Right ventricle myocardium superior (tissue), 1 donor: ENCODE measurements at regions not wholly inside any gene's neighbourhood (a gene's known extent, or its start where the extent isn't known, plus 50 kb on each side); places are given as distances from the start of the nearest gene placed in this dataset.
"Not testable (repeated sequence)": the region's sequence is repeated elsewhere in the genome, so short reads cannot be mapped to it uniquely, and the experiment has no call there.

Experiments
- ATAC-seq: fragments of 200-7000 bp; cut with Tn5 transposase; one replicate; pipeline ENCODE4 v1.9.1; 2020; ENCODE audit warnings: mild to moderate bottlenecking; ENCODE audit not compliant: poor library complexity
- DNase-seq: peaks from one replicate; pipeline ENCODE4 v3.0.0-alpha.2; 2020
- intact Hi-C: fragments of 100-400 bp; cut with DNase I; formaldehyde crosslinking; loops from one replicate; pipeline ENCODE4 v1.11.2; 2022
- donor health status: DM: no; HTN: yes; CAD: no; lungs with severe emphysema.

DNA sequence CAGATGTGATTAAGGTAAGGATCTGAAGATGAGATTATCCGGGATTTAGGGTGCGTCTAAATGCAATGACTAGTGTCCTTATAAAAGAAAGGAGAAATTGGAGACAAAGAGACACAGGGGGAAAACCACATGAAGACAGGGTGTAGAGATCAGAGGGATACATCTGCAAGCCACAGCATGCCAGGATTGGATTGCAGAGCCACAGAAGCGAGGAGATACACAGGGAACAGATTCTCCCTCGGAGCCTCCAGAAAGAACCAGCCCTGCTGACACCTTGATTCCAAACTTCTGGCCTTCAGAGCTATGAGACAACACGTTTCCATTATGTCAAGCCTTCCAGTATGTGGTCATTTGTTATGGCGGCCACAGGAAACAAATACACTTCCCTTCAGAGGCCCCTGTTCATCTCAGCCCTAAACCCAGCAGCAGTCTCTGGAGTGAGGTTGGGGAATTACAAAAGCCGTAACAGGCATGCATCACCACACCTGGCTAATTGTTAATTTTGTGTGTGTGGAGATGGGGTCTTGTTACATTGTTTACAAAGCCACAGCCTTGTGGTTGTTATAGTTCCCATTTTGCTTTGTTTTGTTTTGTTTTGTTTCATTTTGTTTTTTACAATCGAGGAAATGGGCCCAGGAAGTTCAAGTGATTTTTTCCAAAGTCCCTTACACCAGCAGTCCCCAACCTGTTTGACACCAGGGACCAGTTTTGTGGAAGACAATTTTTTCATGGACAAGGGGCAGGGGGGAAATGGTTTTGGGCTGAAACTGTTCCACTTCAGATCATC lies 51.6 kb upstream of the LYRM9 start:
- DNase-seq (no peak), ATAC-seq (no peak)
- intact Hi-C loops = no loop called here

DNA sequence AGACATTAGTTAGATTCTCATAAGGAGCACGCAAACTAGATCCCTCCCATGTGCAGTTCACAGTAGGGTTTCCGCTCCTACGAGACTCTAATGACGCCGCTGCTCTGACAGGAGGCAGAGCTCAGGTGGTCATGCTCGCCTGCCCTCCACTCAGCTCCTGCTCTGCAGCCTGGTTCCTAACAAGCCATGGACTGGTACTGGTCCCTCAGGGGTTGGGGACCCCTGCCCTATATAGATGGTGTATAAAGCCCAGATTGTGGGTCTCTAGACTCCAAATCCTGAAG lies 52.1 kb upstream of the LYRM9 start:
- no peak for DNase-seq
- ATAC-seq = no peak
- intact Hi-C loops = no loop called here

DNA sequence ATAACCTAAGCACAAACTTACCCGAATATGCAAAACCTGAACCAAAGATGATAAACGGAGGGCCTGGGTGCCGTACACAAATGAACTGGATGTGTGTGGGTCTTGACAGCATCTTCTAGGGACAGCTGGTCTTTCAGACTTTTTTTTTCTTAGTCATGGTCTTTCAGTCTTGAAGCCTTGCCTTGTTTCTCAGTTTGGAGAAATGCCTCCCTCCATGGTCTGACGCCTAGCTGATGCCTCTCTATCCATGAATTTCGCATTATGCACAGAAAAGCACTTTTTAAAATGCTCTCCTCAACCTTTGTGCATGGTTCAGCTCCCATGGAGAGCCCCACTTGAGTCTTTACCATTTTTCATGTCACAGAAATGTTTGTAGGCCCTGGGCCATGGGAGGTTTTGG lies 52.8 kb upstream of the LYRM9 start:
- intact Hi-C loops = no loop called here
- DNase-seq (no peak), ATAC-seq (no peak)

DNA sequence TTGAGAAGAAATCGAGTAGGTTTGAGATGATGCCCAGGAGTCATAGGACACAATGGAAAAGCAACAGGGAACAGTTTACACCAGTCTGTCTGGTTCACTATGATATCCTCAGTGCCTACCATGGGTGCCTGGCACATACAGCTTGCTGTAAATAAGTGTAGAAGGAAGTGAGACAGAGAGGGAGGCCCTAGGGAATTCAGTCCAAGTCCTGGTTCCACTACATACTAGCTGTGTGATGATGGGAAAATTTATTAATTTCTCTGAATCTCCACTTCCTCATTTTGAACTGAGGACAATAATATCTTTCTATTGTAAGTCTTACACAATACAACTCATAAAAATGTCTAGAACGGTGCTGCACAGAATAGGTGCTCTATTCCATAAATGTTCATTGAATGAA lies 53.3 kb upstream of the LYRM9 start:
- ATAC-seq = no peak
- DNase-seq = no peak
- intact Hi-C loops = no loop called here

GRCh38 chr17:27947005-27947406 lies 53.8 kb upstream of the LYRM9 start:
- DNase-seq (no peak), ATAC-seq (peak; percentile 39)
- intact Hi-C loops = no loop called here

DNA sequence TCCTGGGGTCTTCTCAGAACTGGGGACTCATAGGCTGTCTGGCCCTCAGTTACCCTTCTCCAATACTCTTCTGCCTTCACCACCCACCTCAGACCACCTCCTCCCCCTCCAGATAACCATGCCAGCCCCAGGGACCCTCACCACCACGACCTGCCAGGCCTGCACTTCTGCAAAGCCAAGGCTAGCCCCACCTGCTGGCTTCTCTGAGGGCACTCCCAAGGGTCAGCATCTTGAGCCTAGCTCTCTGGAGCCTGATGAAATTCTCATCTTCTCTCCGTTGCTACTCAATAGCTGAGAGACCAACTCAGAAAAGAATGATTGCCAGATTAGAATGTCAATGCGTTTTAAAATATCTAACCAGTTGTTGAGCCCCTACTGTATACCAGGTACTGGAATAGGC lies 56.1 kb upstream of the LYRM9 start:
- ATAC-seq (no peak), DNase-seq (no peak)
- intact Hi-C loops = no loop called here

- ATAC-seq, intact Hi-C loops: not testable (repeated sequence)
Measured at GRCh38 chr17:27950225-27950624, 57.1 kb upstream of the LYRM9 start.

GRCh38 chr17:27950995-27951394 lies 57.8 kb upstream of the LYRM9 start:
- DNase-seq (no peak), ATAC-seq (no peak)
- intact Hi-C loops = no loop called here

More at GRCh38 chr17:27950225-27950624, 57.1 kb upstream of the LYRM9 start:
- not testable (repeated sequence) for DNase-seq

GRCh38 chr17:27951872-27952271 lies 58.7 kb upstream of the LYRM9 start:
- intact Hi-C loops = no loop called here
- no peak for ATAC-seq

DNA sequence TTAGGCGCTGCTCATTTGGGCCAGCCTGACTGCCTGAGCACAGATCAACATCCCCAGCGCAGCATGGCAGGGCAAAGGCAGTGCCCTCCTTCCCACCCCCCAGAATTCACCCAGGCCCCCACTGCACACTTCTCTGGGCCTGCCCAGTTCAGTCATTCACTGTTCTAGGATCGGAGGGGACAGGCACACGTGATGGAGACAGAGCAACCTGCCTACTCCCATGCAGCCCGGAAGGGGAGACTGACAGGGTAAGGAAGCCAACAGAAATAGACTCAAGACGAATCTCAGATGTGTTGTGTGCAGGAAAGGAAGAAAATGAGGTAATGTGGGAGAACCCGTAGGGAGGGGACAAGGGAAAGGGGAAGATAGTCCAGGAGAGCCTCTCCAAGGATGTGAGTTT lies 59.2 kb upstream of the LYRM9 start:
- DNase-seq (no peak), ATAC-seq (no peak)
- intact Hi-C loops = no loop called here

More at GRCh38 chr17:27951872-27952271, 58.7 kb upstream of the LYRM9 start:
- DNase-seq = no peak

DNA sequence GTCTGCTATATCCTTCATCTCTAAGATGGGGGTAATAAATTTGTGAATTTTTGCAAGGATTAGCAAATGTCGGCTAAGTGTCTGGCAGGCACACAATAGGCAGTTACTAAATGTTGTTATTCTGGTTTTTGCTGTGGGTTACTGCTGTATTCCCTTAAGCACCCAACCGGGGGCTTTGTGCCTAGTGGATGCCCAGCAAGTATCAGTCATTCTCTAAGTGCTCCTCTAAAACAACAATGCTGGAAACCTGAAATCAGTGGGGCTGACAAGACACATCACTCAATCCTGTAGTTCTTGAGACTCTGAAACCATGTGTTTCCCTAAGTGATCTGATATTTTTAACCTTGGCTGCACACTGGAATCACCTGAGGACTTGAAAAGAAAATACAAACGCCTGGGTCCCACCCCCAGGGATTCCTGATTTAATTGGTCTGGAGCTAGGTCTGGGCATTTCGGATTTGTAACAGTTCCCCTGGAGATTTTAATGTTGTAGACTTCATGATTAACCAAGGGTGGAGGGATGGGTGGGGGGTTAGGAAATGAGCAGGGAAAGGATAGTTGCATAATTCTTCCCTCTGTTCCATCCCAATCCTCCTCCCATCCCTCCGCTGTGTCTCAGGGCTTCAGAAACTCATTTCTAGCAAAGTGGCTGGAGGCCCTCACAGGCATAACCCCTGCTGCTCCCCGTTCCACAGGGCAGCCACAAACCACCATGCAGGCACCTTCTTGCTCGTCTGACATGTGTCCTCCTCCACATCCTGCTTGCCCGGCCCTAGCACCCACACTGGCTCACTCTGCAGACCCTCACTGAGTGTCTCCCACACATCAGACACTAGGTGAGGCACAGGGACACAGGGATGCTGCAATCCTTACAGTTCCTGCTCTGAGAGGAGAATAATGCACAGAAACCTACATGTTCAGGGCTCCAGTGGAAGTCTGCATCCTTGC lies 61.7 kb upstream of the LYRM9 start:
- ATAC-seq = no peak
- DNase-seq = no peak
- intact Hi-C loops = no loop called here

GRCh38 chr17:27956601-27957445 lies 63.7 kb upstream of the LYRM9 start:
- ATAC-seq (peak; percentile 34), DNase-seq (no peak)
- intact Hi-C loops = no loop called here

- intact Hi-C loops, ATAC-seq, DNase-seq: not testable (repeated sequence)
Measured at GRCh38 chr17:27957446-27957793, 64.3 kb upstream of the LYRM9 start.

DNA sequence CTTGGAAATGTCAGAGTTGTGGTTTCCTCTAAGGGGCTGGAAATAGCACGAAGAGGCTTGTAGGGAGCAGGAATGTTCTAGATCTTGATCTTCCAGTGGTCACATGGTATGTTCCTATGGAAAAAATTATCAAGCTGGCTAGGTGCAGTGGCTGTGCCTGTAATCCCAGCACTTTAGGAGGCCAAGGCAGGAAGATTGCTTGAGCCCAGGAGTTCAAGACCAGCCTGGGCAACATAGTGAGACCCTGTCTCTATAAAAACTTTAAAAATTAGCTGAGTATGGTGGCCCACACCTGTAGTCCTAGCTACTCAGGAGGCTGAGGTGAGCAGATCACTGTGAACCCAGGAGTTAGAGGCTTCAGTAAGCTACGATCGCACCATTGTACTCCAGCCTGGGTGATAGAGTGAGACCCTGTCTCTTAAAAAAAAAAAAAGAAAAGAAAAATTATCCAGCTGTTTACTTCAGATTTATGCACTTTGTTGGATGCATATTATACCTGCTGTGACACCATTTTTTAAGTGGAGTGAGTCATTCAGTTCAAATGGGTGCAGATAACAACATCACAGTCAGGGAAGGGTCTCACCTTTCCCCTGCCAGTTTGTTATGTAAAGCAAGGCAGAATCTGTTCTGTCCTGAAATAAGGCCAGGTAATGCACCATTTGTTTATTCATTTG lies 65.7 kb upstream of the LYRM9 start:
- ATAC-seq (no peak), DNase-seq (no peak)
- intact Hi-C loops = no loop called here

- intact Hi-C loops = no loop called here
- ATAC-seq (no peak), DNase-seq (no peak)
Measured at GRCh38 chr17:27959382-27959709, 66.2 kb upstream of the LYRM9 start.

- DNase-seq (no peak), ATAC-seq (no peak)
- intact Hi-C loops = no loop called here
Measured at GRCh38 chr17:27960183-27960849, 67.2 kb upstream of the LYRM9 start.

GRCh38 chr17:27962581-27962980 lies 69.4 kb upstream of the LYRM9 start:
- ATAC-seq, intact Hi-C loops, DNase-seq: not testable (repeated sequence)

DNA sequence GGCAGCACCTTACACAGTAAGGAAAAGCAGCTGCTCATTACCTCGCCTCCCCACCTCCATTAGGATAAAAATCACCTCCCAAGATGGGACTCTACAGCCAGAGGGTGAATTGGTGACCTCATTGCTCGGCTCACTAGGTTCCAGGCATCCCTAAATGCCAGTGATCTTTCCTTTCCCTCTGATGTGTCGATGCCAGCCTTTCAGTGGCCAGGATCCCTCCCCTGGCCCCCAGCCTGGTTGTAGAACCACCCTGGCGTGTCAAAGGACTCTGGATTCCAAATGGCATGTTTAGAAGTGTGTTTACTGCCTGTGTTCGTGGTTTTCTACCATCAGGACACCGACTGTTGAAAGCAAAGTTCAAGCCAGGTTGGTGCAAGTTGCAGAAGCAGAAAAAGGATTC lies 72.1 kb upstream of the LYRM9 start:
- DNase-seq (no peak), ATAC-seq (no peak)
- intact Hi-C loops = no loop called here
